IMR-90 (cell line): ENCODE measurements at regions not wholly inside any gene's neighbourhood (a gene's known extent, or its start where the extent isn't known, plus 50 kb on each side); places are given as distances from the start of the nearest gene placed in this dataset.

Experiments used
- ATAC-seq: fragments of 200-7000 bp; cut with Tn5 transposase; 2 replicates; pipeline ENCODE4 v1.9.1; 2020; ENCODE audit warnings: low read depth, mild to moderate bottlenecking, moderate library complexity
- BruUV-seq: library from RNA; stranded (reverse); fragments of 400-500 nt; replicated peaks from 2 replicates; lab custom pipeline; 2021; lab: Mats Ljungman, UMichigan
- CTCF ChIA-PET: fragments of 300-600 bp; formaldehyde crosslinking; extraction: SDS; loops from one replicate; lab custom pipeline; 2021; ENCODE audit warnings: antibody characterized with exemption; lab: Yijun Ruan, JAX
- POLR2A ChIA-PET: fragments of 300-600 bp; sonication (Branson Sonifier 250); formaldehyde crosslinking; loops from one replicate; lab custom pipeline; 2022; ENCODE audit warnings: antibody characterized with exemption; ENCODE audit not compliant: unreplicated experiment; lab: Charles Lee
- DNase-seq: peaks from one replicate; pipeline ENCODE4 v3.0.0; 2013
- H2AFZ ChIP-seq: replicated peaks from 2 replicates; pipeline ENCODE3; 2013; ENCODE audit warnings: low read length, mild to moderate bottlenecking; ENCODE audit not compliant: poor library complexity
- H2AK5ac ChIP-seq: 2 replicates; pipeline ENCODE4 v1.6.1; 2013; ENCODE audit warnings: low read depth, low read length, inconsistent platforms
- H2AK9ac ChIP-seq: replicated peaks from 2 replicates; pipeline ENCODE3; 2013; ENCODE audit warnings: mild to moderate bottlenecking, low read depth, low read length, moderate library complexity; ENCODE audit not compliant: poor library complexity
- H2BK120ac ChIP-seq: 2 replicates; pipeline ENCODE4 v1.6.1; 2013; ENCODE audit warnings: low read depth, low read length, inconsistent platforms
- H2BK15ac ChIP-seq: 3 replicates; pipeline ENCODE4 v1.6.1; 2013; ENCODE audit warnings: low read depth, low read length, inconsistent platforms
- H2BK20ac ChIP-seq: 2 replicates; pipeline ENCODE4 v1.6.1; 2013; ENCODE audit warnings: low read depth, mild to moderate bottlenecking, inconsistent platforms, low read length, moderate library complexity
- H2BK5ac ChIP-seq: 2 replicates; pipeline ENCODE4 v1.6.1; 2013; ENCODE audit warnings: mild to moderate bottlenecking, low read depth, low read length, inconsistent platforms; ENCODE audit not compliant: poor library complexity, severe bottlenecking
- H3K14ac ChIP-seq: replicated peaks from 2 replicates; pipeline ENCODE4 v1.6.1; 2013; ENCODE audit warnings: low read depth, low read length, inconsistent platforms
- H3K18ac ChIP-seq: 2 replicates; pipeline ENCODE4 v1.6.1; 2013; ENCODE audit warnings: low read depth, low read length, control low read depth
- H3K23ac ChIP-seq: 2 replicates; pipeline ENCODE4 v1.6.1; 2013; ENCODE audit warnings: low read depth, low read length, inconsistent platforms
- H3K27ac ChIP-seq: 2 replicates; pipeline ENCODE4 v1.5.1; 2013; ENCODE audit warnings: mild to moderate bottlenecking, control low read depth, low read length; ENCODE audit not compliant: insufficient read depth
- H3K27me3 ChIP-seq: 2 replicates; pipeline ENCODE4 v1.6.1; 2013; ENCODE audit warnings: low read length; ENCODE audit not compliant: control insufficient read depth, insufficient read depth
- H3K36me3 ChIP-seq: 2 replicates; pipeline ENCODE4 v1.6.1; 2013; ENCODE audit warnings: low read length, mixed read lengths; ENCODE audit not compliant: control insufficient read depth, insufficient read depth
- H3K4ac ChIP-seq: 2 replicates; pipeline ENCODE4 v1.6.1; 2013; ENCODE audit warnings: low read depth, low read length, inconsistent platforms
- H3K4me1 ChIP-seq: 2 replicates; pipeline ENCODE4 v1.6.1; 2013; ENCODE audit warnings: low read length, mixed read lengths; ENCODE audit not compliant: control insufficient read depth, insufficient read depth
- H3K4me2 ChIP-seq: 2 replicates; pipeline ENCODE4 v1.6.1; 2013; ENCODE audit warnings: low read depth, mild to moderate bottlenecking, control low read depth, low read length, moderate library complexity
- H3K4me3 ChIP-seq: 2 replicates; pipeline ENCODE4 v1.5.1; 2013; ENCODE audit warnings: low read depth, mild to moderate bottlenecking, control low read depth, low read length, moderate library complexity; ENCODE audit not compliant: insufficient read depth
- H3K56ac ChIP-seq: 2 replicates; pipeline ENCODE4 v1.6.1; 2013; ENCODE audit warnings: low read length, inconsistent platforms; ENCODE audit not compliant: insufficient read depth; ENCODE audit errors: extremely low read depth
- H3K79me1 ChIP-seq, 2 experiments: 2 replicates each; pipeline ENCODE4 v1.6.1; 2013; ENCODE audit warnings: low read length in 2 of 2, inconsistent platforms in 1 of 2, low read depth in 1 of 2
- H3K9ac ChIP-seq: 2 replicates; pipeline ENCODE4 v1.6.1; 2013; ENCODE audit warnings: low read depth, low read length, control low read depth
- H3K9me1 ChIP-seq: 2 replicates; pipeline ENCODE4 v1.6.1; 2013; ENCODE audit warnings: low read length, inconsistent platforms; ENCODE audit not compliant: insufficient read depth
- H3K9me3 ChIP-seq: 2 replicates; pipeline ENCODE4 v1.6.1; 2013; ENCODE audit warnings: low read length; ENCODE audit not compliant: control insufficient read depth, insufficient read depth
- H4K20me1 ChIP-seq: 2 replicates; pipeline ENCODE4 v1.6.1; 2013; ENCODE audit warnings: low read length, inconsistent platforms; ENCODE audit not compliant: insufficient read depth
- H4K5ac ChIP-seq: 2 replicates; pipeline ENCODE4 v1.6.1; 2013; ENCODE audit warnings: mild to moderate bottlenecking, low read depth, low read length, control low read depth
- H4K8ac ChIP-seq, 2 experiments: 2 replicates each; pipeline ENCODE4 v1.6.1; 2013; ENCODE audit warnings: low read depth in 2 of 2, low read length in 2 of 2, control low read depth in 1 of 2, inconsistent platforms in 1 of 2
- H4K91ac ChIP-seq: 2 replicates; pipeline ENCODE4 v1.6.1; 2013; ENCODE audit warnings: low read depth, low read length, inconsistent platforms; ENCODE audit not compliant: insufficient read depth
- FOS ChIP-seq: fragments of 150-350 bp; IDR thresholded peaks from 2 replicates; pipeline ENCODE4 v1.6.1; 2016; ENCODE audit warnings: low read depth, low read length
- MAZ ChIP-seq: IDR thresholded peaks from 2 replicates; pipeline ENCODE4 v1.6.1; 2012; ENCODE audit warnings: low read depth, mild to moderate bottlenecking, low read length, improper control_type of control experiment, moderate library complexity, borderline replicate concordance
- NFE2L2 ChIP-seq: fragments of 150-350 bp; IDR thresholded peaks from 2 replicates; pipeline ENCODE4 v1.6.1; 2016; ENCODE audit warnings: low read depth, mild to moderate bottlenecking, low read length
- RAD21 ChIP-seq: IDR thresholded peaks from 2 replicates; pipeline ENCODE4 v1.6.1; 2012; ENCODE audit warnings: low read length, improper control_type of control experiment
- RCOR1 ChIP-seq: IDR thresholded peaks from 2 replicates; pipeline ENCODE4 v1.6.1; 2012; ENCODE audit warnings: mild to moderate bottlenecking, low read length, improper control_type of control experiment; ENCODE audit not compliant: insufficient replicate concordance
- RFX5 ChIP-seq: IDR thresholded peaks from 2 replicates; pipeline ENCODE4 v1.8.0; 2012; ENCODE audit warnings: low read depth, mild to moderate bottlenecking, low read length, moderate library complexity
- SMC3 ChIP-seq: fragments of 150-350 bp; IDR thresholded peaks from 2 replicates; pipeline ENCODE4 v1.6.1; 2016; ENCODE audit warnings: low read depth, mild to moderate bottlenecking, antibody characterized with exemption, low read length, moderate library complexity
- dilution Hi-C: fragments of 300-500 bp; cut with HindIII; formaldehyde crosslinking; loops from one replicate; pipeline ENCODE4 v1.14.3; 2018; ENCODE audit warnings: low sequenced_read_pairs; ENCODE audit not compliant: unreplicated experiment
- in situ Hi-C: fragments of 300-500 bp; cut with MboI; formaldehyde crosslinking; loops from 3 replicates; pipeline ENCODE4 v1.14.3; 2019; ENCODE audit warnings: low sequenced_read_pairs, inconsistent platforms, mixed read lengths
- intact Hi-C: fragments of 100-400 bp; cut with micrococcal nuclease; formaldehyde crosslinking; loops from 2 replicates; pipeline ENCODE4 v1.10.0; 2022
- TF ChIP-seq, protein P1 (sequence below): conservative IDR thresholded peaks from 2 replicates; pipeline ENCODE4 v1.5.1; 2012; ENCODE audit warnings: mild to moderate bottlenecking, low read depth, low read length, improper control_type of control experiment
- TF ChIP-seq, protein P2 (sequence below): fragments of 150-350 bp; IDR thresholded peaks from 2 replicates; pipeline ENCODE4 v1.6.1; 2016; ENCODE audit warnings: low read depth, mild to moderate bottlenecking, low read length, moderate library complexity, borderline replicate concordance

DNA sequence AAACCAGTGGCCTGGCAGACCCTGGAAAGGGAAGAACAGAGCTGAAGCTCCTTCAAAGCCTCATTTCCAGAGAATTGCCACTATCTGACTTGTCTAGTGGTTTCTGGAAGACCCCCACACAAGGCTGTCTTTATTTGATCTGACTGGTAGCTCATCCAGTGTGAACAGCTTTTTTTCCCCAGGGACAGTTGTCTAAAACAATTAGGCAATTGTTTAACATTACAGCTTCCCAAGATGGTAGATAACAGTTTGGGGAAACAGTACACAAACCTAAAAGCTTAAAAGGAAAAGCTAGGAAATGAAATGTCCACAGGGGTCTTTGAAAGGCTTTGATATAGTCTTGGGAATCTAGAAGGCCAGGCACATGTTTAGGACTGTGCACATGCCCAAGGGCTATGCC lies 203.4 kb upstream of the CTBP2 start:
- H3K9me1 ChIP-seq: no peaks in the 10 kb centered on the region
- no peak overlapping the region for H2BK20ac ChIP-seq
- no peaks in the 10 kb centered on the region for H3K4me1 ChIP-seq
- in situ Hi-C loops (no loop called here), dilution Hi-C loops (no loop called here), intact Hi-C loops (no loop called here)
- no peak overlapping the region for H2BK15ac ChIP-seq
- DNase-seq (no peak), ATAC-seq (no peak)
- H3K79me1 ChIP-seq: no peaks in the 10 kb centered on the region
- no peak overlapping the region for H3K23ac ChIP-seq
- TF ChIP-seq RCOR1: no peak
- TF ChIP-seq MAZ: no peak
- TF ChIP-seq RFX5: no peak
- TF ChIP-seq NFE2L2: no peak
- no peak for TF ChIP-seq FOS
- no peak for TF ChIP-seq RAD21
- TF ChIP-seq, protein P1, sequence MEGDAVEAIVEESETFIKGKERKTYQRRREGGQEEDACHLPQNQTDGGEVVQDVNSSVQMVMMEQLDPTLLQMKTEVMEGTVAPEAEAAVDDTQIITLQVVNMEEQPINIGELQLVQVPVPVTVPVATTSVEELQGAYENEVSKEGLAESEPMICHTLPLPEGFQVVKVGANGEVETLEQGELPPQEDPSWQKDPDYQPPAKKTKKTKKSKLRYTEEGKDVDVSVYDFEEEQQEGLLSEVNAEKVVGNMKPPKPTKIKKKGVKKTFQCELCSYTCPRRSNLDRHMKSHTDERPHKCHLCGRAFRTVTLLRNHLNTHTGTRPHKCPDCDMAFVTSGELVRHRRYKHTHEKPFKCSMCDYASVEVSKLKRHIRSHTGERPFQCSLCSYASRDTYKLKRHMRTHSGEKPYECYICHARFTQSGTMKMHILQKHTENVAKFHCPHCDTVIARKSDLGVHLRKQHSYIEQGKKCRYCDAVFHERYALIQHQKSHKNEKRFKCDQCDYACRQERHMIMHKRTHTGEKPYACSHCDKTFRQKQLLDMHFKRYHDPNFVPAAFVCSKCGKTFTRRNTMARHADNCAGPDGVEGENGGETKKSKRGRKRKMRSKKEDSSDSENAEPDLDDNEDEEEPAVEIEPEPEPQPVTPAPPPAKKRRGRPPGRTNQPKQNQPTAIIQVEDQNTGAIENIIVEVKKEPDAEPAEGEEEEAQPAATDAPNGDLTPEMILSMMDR: no peak
- TF ChIP-seq, protein P2, sequence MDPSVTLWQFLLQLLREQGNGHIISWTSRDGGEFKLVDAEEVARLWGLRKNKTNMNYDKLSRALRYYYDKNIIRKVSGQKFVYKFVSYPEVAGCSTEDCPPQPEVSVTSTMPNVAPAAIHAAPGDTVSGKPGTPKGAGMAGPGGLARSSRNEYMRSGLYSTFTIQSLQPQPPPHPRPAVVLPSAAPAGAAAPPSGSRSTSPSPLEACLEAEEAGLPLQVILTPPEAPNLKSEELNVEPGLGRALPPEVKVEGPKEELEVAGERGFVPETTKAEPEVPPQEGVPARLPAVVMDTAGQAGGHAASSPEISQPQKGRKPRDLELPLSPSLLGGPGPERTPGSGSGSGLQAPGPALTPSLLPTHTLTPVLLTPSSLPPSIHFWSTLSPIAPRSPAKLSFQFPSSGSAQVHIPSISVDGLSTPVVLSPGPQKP: no peak
- no peak for TF ChIP-seq SMC3
- no peak overlapping the region for H3K18ac ChIP-seq
- H4K8ac ChIP-seq: no peak overlapping the region
- H4K91ac ChIP-seq: no peak overlapping the region
- H3K14ac ChIP-seq: no peak overlapping the region
- no peak overlapping the region for H2AK9ac ChIP-seq
- no peak overlapping the region for H3K4ac ChIP-seq
- H2AFZ ChIP-seq: no peak overlapping the region
- H2BK120ac ChIP-seq: no peak overlapping the region
- no peak overlapping the region for H3K4me2 ChIP-seq
- H3K56ac ChIP-seq: no peak overlapping the region
- no peaks in the 10 kb centered on the region for H3K9me3 ChIP-seq
- H4K5ac ChIP-seq: no peak overlapping the region
- no peaks in the 10 kb centered on the region for H4K20me1 ChIP-seq
- peaks cover 3% of the 10 kb centered on the region for H3K27me3 ChIP-seq
- no peak overlapping the region for H3K4me3 ChIP-seq
- no peak overlapping the region for H3K27ac ChIP-seq
- no peak overlapping the region for H2BK5ac ChIP-seq
- H2AK5ac ChIP-seq: no peak overlapping the region
- no peak overlapping the region for H3K9ac ChIP-seq
- CTCF ChIA-PET: no interaction called here
- BruUV-seq: no TSS peak
- POLR2A ChIA-PET: no interaction called here
- H3K36me3 ChIP-seq: no peaks in the 10 kb centered on the region
